ENCODE measurements at regions not wholly inside any gene's neighbourhood (a gene's known extent, or its start where the extent isn't known, plus 50 kb on each side); places are given as distances from the start of the nearest gene placed in this dataset.

- TF ChIP-seq CTCF (IDR thresholded peaks at IDR 0.05; ENCODE audit: insufficient read depth, low read depth, low read length): no peak
- DNase-seq (ENCODE audit: low read depth): no peak
- H3K4me3 ChIP-seq (ENCODE audit: low read depth, low read length): no peak overlapping the region
These were observed 439.7 kb downstream of the RND3 start for GRCh38 chr2:150047620-150048222.

- TF ChIP-seq CTCF (IDR thresholded peaks at IDR 0.05; ENCODE audit: insufficient read depth, low read depth, low read length): no peak
- peak overlapping the region; percentile 17 for H3K4me3 ChIP-seq (ENCODE audit: low read depth, low read length)
- DNase-seq (ENCODE audit: low read depth): no peak
These were observed 440.7 kb downstream of the RND3 start for GRCh38 chr2:150046810-150047209.

- peak overlapping the region; percentile 17 for H3K4me3 ChIP-seq (ENCODE audit: low read depth, low read length)
- no peak for TF ChIP-seq CTCF (IDR thresholded peaks at IDR 0.05; ENCODE audit: insufficient read depth, low read depth, low read length)
- DNase-seq (ENCODE audit: low read depth): no peak
These were observed 441.3 kb downstream of the RND3 start for GRCh38 chr2:150046211-150046610.

GRCh38 chr2:150045601-150046000 is 441.9 kb downstream of the RND3 start:
- no peak overlapping the region for H3K4me3 ChIP-seq (ENCODE audit: low read depth, low read length)
- no peak for DNase-seq (ENCODE audit: low read depth)
- no peak for TF ChIP-seq CTCF (IDR thresholded peaks at IDR 0.05; ENCODE audit: insufficient read depth, low read depth, low read length)

GRCh38 chr2:150043172-150043500 is 444.3 kb downstream of the RND3 start:
- no peak for TF ChIP-seq CTCF (IDR thresholded peaks at IDR 0.05; ENCODE audit: insufficient read depth, low read depth, low read length)
- no peak for DNase-seq (ENCODE audit: low read depth)
- H3K4me3 ChIP-seq (ENCODE audit: low read depth, low read length): no peak overlapping the region

GRCh38 chr2:150042500-150043171 is 444.8 kb downstream of the RND3 start:
- DNase-seq (ENCODE audit: low read depth): no peak

More at GRCh38 chr2:150042500-150043171, 444.8 kb downstream of the RND3 start:
- H3K4me3 ChIP-seq (ENCODE audit: low read depth, low read length): no peak overlapping the region
- no peak for TF ChIP-seq CTCF (IDR thresholded peaks at IDR 0.05; ENCODE audit: insufficient read depth, low read depth, low read length)
